Fibroblast of mammary gland (primary cell): ENCODE measurements at regions not wholly inside any gene's neighbourhood (a gene's known extent, or its start where the extent isn't known, plus 50 kb on each side); places are given as distances from the start of the nearest gene placed in this dataset.

Source experiments
- DNase-seq: peaks from one replicate; pipeline ENCODE4 v3.0.0-alpha.2; 2010; ENCODE audit warnings: low read depth
- H3K4me3 ChIP-seq: 2 replicates; pipeline ENCODE4 v1.5.1; 2011; ENCODE audit warnings: low read depth, mild to moderate bottlenecking, low read length, moderate library complexity; ENCODE audit not compliant: control insufficient read depth
- TF ChIP-seq, protein P1 (sequence below): conservative IDR thresholded peaks from 2 replicates; pipeline ENCODE4 v1.5.1; 2011; ENCODE audit warnings: low read depth, low read length, inconsistent platforms; ENCODE audit not compliant: control insufficient read depth, insufficient read depth

- TF ChIP-seq, protein P1, sequence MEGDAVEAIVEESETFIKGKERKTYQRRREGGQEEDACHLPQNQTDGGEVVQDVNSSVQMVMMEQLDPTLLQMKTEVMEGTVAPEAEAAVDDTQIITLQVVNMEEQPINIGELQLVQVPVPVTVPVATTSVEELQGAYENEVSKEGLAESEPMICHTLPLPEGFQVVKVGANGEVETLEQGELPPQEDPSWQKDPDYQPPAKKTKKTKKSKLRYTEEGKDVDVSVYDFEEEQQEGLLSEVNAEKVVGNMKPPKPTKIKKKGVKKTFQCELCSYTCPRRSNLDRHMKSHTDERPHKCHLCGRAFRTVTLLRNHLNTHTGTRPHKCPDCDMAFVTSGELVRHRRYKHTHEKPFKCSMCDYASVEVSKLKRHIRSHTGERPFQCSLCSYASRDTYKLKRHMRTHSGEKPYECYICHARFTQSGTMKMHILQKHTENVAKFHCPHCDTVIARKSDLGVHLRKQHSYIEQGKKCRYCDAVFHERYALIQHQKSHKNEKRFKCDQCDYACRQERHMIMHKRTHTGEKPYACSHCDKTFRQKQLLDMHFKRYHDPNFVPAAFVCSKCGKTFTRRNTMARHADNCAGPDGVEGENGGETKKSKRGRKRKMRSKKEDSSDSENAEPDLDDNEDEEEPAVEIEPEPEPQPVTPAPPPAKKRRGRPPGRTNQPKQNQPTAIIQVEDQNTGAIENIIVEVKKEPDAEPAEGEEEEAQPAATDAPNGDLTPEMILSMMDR, result no peak
- H3K4me3 ChIP-seq, result no peak overlapping the region
- DNase-seq, result no peak
Measured at GRCh38 chr11:130602641-130603334, 154.3 kb downstream of the ADAMTS15 start.

DNA sequence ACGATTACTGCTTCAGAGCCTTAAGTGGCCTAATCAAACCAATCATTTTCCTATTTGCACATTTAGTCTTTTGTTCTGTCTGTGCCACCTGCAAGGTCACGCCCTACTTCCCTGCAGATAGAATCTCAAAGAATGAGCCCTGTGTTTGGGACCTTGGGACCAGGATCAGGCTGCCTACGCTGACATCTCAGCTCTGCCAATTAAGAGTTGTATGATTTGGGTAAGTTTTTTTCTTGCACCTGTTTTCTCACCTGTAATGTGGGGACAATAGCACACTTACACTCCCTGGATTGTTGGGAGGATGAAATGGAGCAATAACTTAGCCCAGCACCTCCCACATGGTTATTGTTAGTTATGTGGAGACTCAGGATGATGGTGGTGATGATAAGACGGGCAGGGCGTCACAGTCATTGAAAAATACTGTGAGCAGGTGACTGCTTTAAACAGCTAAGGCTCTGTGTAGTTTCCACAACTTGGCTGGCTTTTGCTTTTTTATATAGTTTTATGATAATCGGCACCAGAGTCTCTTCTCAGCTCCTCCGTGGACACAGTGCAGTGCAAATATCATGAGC lies 155.0 kb downstream of the ADAMTS15 start:
- TF ChIP-seq, protein P1, result no peak
- no peak for DNase-seq
- H3K4me3 ChIP-seq, result no peak overlapping the region

DNA sequence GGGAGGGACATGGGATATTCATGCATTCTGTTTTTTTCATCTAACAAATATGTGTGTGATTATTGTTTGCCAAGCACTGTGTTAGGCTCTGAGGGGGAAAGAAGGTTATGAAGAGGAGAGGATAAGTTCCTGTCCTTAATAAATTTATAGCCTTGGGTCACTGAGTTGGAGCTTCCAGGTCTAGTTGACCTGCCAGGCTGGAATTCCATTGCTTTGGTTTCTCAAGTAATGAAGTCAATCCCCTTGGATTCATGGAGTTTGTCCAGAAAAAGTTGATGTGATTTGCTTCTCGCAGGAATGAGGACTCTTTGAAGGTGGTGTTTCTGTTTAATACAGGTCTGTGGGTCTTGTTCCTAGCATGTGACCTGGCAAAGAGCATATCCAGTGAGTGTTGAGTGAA lies 156.2 kb downstream of the ADAMTS15 start:
- DNase-seq, result no peak
- no peak overlapping the region for H3K4me3 ChIP-seq
- TF ChIP-seq, protein P1, result no peak

DNA sequence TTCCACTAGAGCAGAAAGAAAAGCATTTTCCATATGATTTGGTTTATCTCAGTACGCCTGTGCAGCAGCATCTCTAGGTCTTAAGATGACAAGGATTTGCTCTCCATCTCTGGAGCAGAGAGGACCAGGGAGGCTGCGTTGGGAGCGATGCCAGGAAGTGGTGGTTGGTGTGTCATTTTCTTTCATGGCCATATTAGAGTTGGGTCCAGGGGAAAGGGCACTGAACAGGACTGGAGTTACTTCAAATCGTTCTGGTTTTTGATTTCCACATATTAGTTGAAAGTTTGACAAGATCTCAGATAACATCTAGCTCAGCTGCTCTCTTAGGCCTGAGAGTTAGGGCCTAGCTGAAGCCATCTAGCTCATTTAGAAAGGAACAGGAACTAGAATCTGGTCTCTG lies 157.7 kb downstream of the ADAMTS15 start:
- DNase-seq, result peak; percentile 79
- no peak overlapping the region for H3K4me3 ChIP-seq
- TF ChIP-seq, protein P1, result no peak

DNA sequence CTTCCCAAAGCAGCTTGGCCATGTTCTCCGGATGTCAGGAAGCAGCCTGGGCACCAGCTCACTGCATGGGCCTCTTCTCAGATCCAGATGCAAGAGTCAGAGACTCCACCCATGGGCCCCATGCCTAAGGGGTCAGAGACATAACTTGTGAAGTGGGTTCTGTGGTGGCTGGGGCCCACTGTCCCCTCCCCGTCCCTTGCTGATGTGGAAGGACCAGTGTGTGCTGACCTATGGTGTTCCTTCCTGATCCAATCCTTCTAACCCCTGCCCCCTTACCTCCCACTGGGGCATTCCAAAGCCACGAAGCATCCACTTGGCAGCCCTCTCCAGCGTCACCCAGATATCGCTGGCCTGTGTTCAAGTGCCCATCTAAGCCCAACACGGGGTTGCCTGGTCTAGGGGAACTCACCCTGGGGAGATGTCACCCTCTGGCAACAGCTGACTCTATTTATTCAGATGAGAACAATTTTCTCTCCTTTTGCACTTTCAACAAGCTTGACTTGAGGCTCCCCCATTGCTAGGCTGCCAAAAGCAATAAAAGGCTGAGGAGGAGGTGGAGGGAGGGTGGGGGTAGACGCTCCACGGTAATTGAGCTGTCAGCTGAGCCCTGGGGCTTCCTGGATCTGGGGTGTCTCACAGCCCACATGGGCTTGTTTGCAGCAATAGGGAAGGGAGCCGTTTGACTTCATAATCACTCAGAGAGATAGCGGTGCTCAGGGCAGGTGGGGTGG lies 158.5 kb downstream of the ADAMTS15 start:
- peak; percentile 77 for DNase-seq
- TF ChIP-seq, protein P1, result no peak
- no peak overlapping the region for H3K4me3 ChIP-seq

- TF ChIP-seq, protein P1, result no peak
- no peak for DNase-seq
Measured at GRCh38 chr11:130608287-130608686, 159.8 kb downstream of the ADAMTS15 start.

More at GRCh38 chr11:130608287-130608686, 159.8 kb downstream of the ADAMTS15 start:
- no peak overlapping the region for H3K4me3 ChIP-seq
